CD4-positive, alpha-beta memory T cell (primary cell): ENCODE measurements at regions not wholly inside any gene's neighbourhood (a gene's known extent, or its start where the extent isn't known, plus 50 kb on each side); places are given as distances from the start of the nearest gene placed in this dataset.
"Not testable (repeated sequence)": the region's sequence is repeated elsewhere in the genome, so short reads cannot be mapped to it uniquely, and the experiment has no call there.

Source experiments
- CTCF ChIA-PET: fragments of 350-600 bp; sonication (Branson Sonifier 250); formaldehyde crosslinking; loops from one replicate; lab custom pipeline; 2021; ENCODE audit warnings: inconsistent platforms; ENCODE audit not compliant: partially characterized antibody; lab: Charles Lee
- POLR2A ChIA-PET: fragments of 350-600 bp; sonication (Branson Sonifier 250); formaldehyde crosslinking; loops from one replicate; lab custom pipeline; 2021; ENCODE audit not compliant: partially characterized antibody; lab: Charles Lee
- DNase-seq, 5 donors: peaks; one replicate each; pipeline versions ENCODE4 v3.0.0 to v3.0.0-alpha.2; 2020 to 2022; ENCODE audit warnings: mixed read lengths in 1 of 5
- H3K27ac ChIP-seq: one replicate; pipeline ENCODE4 v1.7.0; 2013; ENCODE audit warnings: low read depth, low read length
- H3K27me3 ChIP-seq: 2 replicates; pipeline ENCODE4 v1.7.0; 2013; ENCODE audit warnings: mild to moderate bottlenecking, low read length, moderate library complexity; ENCODE audit not compliant: insufficient read depth
- H3K36me3 ChIP-seq: 2 replicates; pipeline ENCODE4 v1.7.0; 2013; ENCODE audit warnings: mild to moderate bottlenecking, low read length, moderate library complexity; ENCODE audit not compliant: insufficient read depth
- H3K4me1 ChIP-seq: 2 replicates; pipeline ENCODE4 v1.7.0; 2013; ENCODE audit warnings: mild to moderate bottlenecking, low read length, moderate library complexity; ENCODE audit not compliant: insufficient read depth
- H3K4me3 ChIP-seq, 2 donors: one replicate each; pipeline ENCODE4 v1.7.0; 2013; ENCODE audit warnings: low read length in 2 of 2, mild to moderate bottlenecking in 1 of 2
- H3K9me3 ChIP-seq, 2 donors: one replicate each; pipeline ENCODE4 v1.7.0; 2013; ENCODE audit warnings: low read length in 2 of 2, control low read depth in 1 of 2; ENCODE audit not compliant: control insufficient read depth in 1 of 2
- H3K27ac Mint-ChIP-seq, 7 donors: one replicate each; pipeline ENCODE4 v1.8.0; 2020 to 2021; ENCODE audit warnings: mixed read lengths in 7 of 7, mild to moderate bottlenecking in 6 of 7, inconsistent platforms in 3 of 7, moderate library complexity in 3 of 7
- H3K27me3 Mint-ChIP-seq, 2 donors: one replicate each; pipeline ENCODE4 v1.8.0; 2020 to 2021; ENCODE audit warnings: mixed read lengths in 2 of 2
- H3K36me3 Mint-ChIP-seq, 2 donors: one replicate each; pipeline ENCODE4 v1.8.0; 2020 to 2021; ENCODE audit warnings: mixed read lengths in 2 of 2, inconsistent platforms in 1 of 2, mild to moderate bottlenecking in 1 of 2
- H3K4me1 Mint-ChIP-seq, 4 donors: one replicate each; pipeline ENCODE4 v1.8.0; 2020 to 2021; ENCODE audit warnings: mixed read lengths in 4 of 4, mild to moderate bottlenecking in 1 of 4
- H3K4me3 Mint-ChIP-seq, 8 donors: one replicate each; pipeline ENCODE4 v1.8.0; 2020 to 2021; ENCODE audit warnings: mixed read lengths in 8 of 8, mild to moderate bottlenecking in 7 of 8, moderate library complexity in 6 of 8, inconsistent platforms in 3 of 8
- H3K9me3 Mint-ChIP-seq, 8 donors: one replicate each; pipeline ENCODE4 v1.8.0; 2020 to 2021; ENCODE audit warnings: mixed read lengths in 8 of 8, mild to moderate bottlenecking in 5 of 8, inconsistent platforms in 3 of 8, moderate library complexity in 1 of 8
- intact Hi-C: fragments of 100-400 bp; cut with micrococcal nuclease; formaldehyde crosslinking; loops from one replicate; pipeline ENCODE4 v1.15.1; 2023

DNA sequence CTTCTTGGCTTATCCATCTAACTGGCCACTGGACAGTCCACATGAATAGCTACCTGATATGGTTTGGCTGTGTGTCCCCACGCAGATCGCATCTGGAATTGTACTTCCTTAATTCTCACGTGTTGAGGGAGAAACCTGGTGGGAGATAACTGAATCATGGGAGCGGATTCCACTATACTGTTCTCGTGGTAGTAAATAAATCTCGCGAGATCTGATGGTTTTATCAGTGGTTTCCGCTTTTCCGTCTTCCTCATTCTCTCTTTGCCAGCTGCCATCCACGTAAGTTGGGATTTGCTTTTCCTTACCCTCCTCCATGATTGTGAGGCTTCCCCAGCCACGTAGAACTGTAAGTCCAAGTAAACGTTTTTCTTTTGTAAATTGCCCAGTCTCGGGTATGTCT is 1496.4 kb downstream of the KHDRBS2 start:
- H3K27ac Mint-ChIP-seq, H3K36me3 ChIP-seq, H3K27me3 ChIP-seq, CTCF ChIA-PET, H3K36me3 Mint-ChIP-seq, POLR2A ChIA-PET, intact Hi-C loops, H3K9me3 ChIP-seq, H3K4me1 Mint-ChIP-seq, H3K4me3 Mint-ChIP-seq, H3K4me3 ChIP-seq, H3K4me1 ChIP-seq, H3K27ac ChIP-seq, H3K27me3 Mint-ChIP-seq, DNase-seq: not testable (repeated sequence)
- H3K9me3 Mint-ChIP-seq: peaks cover 0 to 18% (median 11%) of the 10 kb centered on the region in 8 donors

DNA sequence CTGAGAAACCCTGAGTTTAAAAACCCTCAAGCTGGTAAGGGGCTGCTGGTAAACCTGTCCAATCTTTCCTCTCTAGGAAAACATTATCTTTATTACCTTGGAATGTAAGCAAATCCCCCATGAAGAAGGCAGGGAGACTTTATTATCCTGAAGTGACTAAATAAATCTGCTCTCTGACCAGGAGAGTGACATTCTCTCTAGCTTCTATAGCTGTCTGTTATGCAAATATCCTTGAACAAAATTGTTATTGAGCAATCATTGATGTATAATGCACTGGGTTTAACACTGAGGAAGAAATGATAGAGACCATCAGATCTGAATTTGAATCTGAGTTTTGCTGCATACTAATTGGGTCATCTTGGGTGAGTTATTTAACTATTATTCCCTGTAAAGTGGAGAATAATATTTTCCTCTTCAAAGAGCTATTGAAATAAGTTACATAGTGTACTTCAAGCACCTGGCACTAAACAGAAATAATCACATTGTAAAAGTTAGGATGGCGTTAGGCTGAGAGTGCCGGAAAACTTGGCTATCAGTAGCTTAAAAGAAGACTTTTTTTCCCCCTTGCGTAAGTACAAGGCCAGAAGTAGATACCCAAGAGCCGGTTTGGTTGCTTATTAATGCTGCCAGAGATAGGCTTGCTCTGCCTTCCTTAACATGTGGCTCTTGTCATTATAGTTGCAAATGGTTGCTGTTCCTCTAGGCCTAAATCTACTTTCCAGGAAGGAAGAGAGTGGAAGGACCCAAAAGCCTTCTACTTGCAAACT is 1503.1 kb downstream of the KHDRBS2 start:
- H3K27me3 Mint-ChIP-seq, H3K9me3 ChIP-seq, H3K4me3 ChIP-seq, H3K4me3 Mint-ChIP-seq, H3K4me1 Mint-ChIP-seq, H3K27ac ChIP-seq, H3K4me1 ChIP-seq, H3K36me3 Mint-ChIP-seq, CTCF ChIA-PET, POLR2A ChIA-PET, H3K27ac Mint-ChIP-seq, H3K36me3 ChIP-seq, H3K27me3 ChIP-seq, intact Hi-C loops, DNase-seq: not testable (repeated sequence)
- peaks cover 0 to 11% (median 4%) of the 10 kb centered on the region in 8 donors for H3K9me3 Mint-ChIP-seq

DNA sequence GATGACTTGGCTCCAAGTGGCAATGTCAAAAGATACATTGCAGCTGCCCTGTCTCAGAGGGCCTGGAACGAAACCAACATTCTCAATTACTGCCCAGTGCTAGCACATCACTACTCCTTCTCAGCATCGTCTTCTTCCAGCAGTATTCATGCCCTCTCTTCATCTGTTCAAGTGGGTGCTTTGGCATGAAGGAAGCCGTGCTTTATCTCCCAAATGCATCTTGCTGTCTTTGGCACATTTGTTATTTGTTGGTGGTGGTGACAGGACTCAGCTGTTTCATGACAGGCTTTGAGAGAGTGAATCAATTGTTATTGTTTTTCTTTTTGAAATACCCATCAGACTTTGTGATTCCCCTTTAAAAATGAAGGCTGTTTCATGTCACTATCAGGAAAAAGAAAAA is 1506.4 kb downstream of the KHDRBS2 start:
- H3K4me1 Mint-ChIP-seq, H3K27ac ChIP-seq, H3K9me3 ChIP-seq, H3K4me3 ChIP-seq, H3K27me3 Mint-ChIP-seq, H3K4me1 ChIP-seq, DNase-seq, H3K4me3 Mint-ChIP-seq, intact Hi-C loops, H3K36me3 ChIP-seq, H3K27me3 ChIP-seq, CTCF ChIA-PET, POLR2A ChIA-PET, H3K27ac Mint-ChIP-seq, H3K36me3 Mint-ChIP-seq: not testable (repeated sequence)
- peaks cover 2 to 23% (median 11%) of the 10 kb centered on the region in 8 donors for H3K9me3 Mint-ChIP-seq

DNA sequence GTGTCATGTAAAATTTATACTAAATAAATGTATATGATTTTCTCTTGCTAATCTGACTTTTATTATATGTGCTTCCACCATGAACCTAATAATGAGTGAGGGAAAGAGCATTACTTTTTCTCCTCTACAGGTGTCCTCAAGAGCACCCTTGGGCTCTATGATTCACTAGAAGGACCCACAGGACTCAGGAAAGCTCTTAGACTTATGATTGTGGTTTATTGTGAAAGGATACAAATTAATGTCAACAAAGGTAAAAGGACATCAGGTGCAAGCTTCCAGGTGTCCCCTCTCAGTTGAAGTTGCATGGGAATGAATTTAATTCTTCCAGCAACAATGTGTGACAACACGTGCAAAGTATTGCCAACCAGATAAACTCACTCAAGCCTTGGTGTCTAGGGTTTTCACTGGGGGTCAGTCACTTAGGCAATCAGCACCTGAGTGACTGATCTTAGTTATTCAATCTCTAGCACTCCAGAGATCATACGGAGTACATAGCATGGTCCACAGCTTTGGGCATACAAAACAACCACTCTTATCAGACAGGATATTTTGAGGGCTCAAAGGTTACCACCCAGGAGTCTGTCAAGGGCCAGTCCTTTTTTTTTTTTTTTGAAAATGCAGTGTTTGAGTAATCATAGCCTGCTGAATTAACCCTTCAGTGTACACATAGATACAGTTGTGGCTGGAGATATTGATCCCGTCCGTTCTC is 1518.1 kb downstream of the KHDRBS2 start:
- H3K36me3 Mint-ChIP-seq, CTCF ChIA-PET, H3K4me3 ChIP-seq, POLR2A ChIA-PET, DNase-seq, H3K4me1 Mint-ChIP-seq, H3K4me1 ChIP-seq, H3K27me3 Mint-ChIP-seq, intact Hi-C loops, H3K27ac Mint-ChIP-seq, H3K27me3 ChIP-seq, H3K27ac ChIP-seq, H3K4me3 Mint-ChIP-seq, H3K36me3 ChIP-seq, H3K9me3 ChIP-seq: not testable (repeated sequence)
- peaks cover 2 to 14% (median 6%) of the 10 kb centered on the region in 8 donors for H3K9me3 Mint-ChIP-seq

DNA sequence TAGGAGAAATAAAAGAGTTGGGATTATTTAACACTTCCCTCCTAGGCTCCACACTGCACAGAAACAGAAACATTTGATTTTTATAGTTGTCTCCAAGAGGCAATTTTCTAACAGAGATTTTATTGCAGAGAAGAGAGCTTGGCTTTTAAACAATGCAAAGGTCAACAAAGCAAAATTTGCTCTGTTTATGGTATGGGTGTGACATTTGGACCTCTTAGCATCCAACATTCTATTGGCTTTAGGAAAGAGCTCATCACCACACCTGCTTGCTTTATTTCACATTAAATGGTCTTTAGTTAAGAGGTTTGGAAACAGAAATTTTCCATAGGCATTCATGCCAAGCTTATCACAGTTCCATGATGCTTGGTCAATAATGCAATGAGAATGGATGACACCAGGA is 1520.7 kb downstream of the KHDRBS2 start:
- H3K27me3 Mint-ChIP-seq, H3K4me3 Mint-ChIP-seq, H3K27me3 ChIP-seq, H3K36me3 ChIP-seq, intact Hi-C loops, CTCF ChIA-PET, H3K36me3 Mint-ChIP-seq, H3K9me3 ChIP-seq, H3K4me1 Mint-ChIP-seq, H3K27ac Mint-ChIP-seq, H3K4me1 ChIP-seq, POLR2A ChIA-PET, DNase-seq, H3K27ac ChIP-seq, H3K4me3 ChIP-seq: not testable (repeated sequence)
- H3K9me3 Mint-ChIP-seq: peaks cover 0 to 23% (median 6%) of the 10 kb centered on the region in 8 donors

DNA sequence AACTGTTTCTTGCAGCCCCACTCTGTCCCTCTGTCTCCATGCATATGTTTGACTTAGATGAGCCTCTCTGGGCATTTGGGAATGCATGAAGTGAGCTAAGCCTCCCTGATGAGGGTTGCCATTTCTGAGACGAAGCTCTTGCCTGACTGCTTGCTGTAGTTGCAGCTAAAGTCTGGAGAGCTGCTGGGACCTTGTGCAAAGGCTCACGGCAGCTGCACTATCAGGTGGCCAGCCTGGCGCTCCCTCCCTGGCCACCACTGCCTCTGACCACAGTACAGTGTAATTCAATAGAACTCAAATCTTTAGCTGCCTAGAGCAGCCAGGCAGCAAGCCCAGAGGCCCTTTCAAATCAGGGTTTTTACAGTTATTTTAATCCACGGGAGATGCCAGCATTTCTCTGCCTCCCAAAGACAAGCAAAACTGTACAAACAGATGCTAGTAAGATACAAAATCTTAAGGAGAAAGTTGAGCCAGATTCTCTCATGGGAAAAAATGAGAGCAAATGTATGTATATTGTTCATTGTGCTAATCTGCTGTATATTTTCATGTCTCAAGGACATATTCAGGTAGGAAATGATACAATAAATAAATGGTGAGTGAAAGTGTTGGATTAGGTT is 1522.5 kb downstream of the KHDRBS2 start:
- H3K4me1 Mint-ChIP-seq, intact Hi-C loops, POLR2A ChIA-PET: not testable (repeated sequence)

DNA sequence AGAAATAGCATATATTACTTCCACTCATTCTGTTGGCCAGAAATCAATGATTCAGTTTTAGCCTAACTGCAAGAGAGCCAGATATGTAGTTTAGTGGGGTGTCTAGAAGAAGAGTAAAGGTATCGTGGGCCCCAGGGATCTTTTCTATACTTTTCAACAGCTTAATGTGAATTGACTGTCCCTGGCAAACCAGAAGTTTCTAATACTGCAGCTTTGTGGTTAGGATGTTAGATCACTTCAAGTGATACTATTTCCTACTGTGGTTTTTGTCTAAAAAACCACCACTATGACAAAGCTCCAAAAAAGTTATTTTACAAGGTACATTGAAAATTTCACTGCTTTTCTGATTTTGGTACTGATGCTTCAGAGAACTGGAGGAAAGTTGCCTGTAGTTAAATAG is 1525.1 kb downstream of the KHDRBS2 start:
- H3K36me3 ChIP-seq, POLR2A ChIA-PET, H3K27ac ChIP-seq, H3K4me3 Mint-ChIP-seq, intact Hi-C loops, DNase-seq, H3K9me3 ChIP-seq, H3K4me1 Mint-ChIP-seq, H3K36me3 Mint-ChIP-seq, CTCF ChIA-PET, H3K27me3 ChIP-seq, H3K4me3 ChIP-seq, H3K27ac Mint-ChIP-seq, H3K27me3 Mint-ChIP-seq, H3K4me1 ChIP-seq: not testable (repeated sequence)
- H3K9me3 Mint-ChIP-seq: peaks cover 0 to 32% (median 10%) of the 10 kb centered on the region in 8 donors

More for the DNA sequence above, 1522.5 kb downstream of the KHDRBS2 start:
- H3K27ac Mint-ChIP-seq, H3K27me3 Mint-ChIP-seq, H3K9me3 ChIP-seq, CTCF ChIA-PET, H3K4me1 ChIP-seq, H3K36me3 ChIP-seq, H3K4me3 ChIP-seq, H3K36me3 Mint-ChIP-seq, H3K27ac ChIP-seq, H3K27me3 ChIP-seq, H3K4me3 Mint-ChIP-seq, DNase-seq: not testable (repeated sequence)
- H3K9me3 Mint-ChIP-seq: peaks cover 0 to 20% (median 6%) of the 10 kb centered on the region in 8 donors
